Right hindlimb (tissue), 1 donor: ENCODE measurements at regions not wholly inside any gene's neighbourhood (a gene's known extent, or its start where the extent isn't known, plus 50 kb on each side); places are given as distances from the start of the nearest gene placed in this dataset.

ENCODE experiments used
- DNase-seq: peaks from one replicate; pipeline ENCODE4 v3.0.0-alpha.2; 2018

DNA sequence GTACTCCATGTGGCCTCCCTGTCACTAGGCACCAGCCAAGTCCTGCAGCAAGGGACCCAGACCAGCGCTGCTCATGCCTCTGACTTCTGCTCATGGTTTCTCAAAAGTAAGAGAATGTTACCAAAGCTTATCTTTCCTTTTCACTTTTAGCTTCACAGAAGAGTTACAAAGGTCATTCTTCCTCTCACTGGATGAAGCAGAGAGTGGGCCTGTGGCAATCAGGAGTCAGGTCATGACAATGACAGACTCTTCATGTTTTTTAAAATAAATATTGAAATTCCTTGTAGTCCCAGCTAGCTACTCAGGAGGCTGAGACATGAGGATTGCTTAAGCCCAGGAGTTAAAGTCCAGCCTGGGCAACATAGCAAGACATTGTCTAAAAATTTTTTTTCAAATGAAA lies 126.1 kb downstream of the OSR1 start:
- DNase-seq = no peak

DNA sequence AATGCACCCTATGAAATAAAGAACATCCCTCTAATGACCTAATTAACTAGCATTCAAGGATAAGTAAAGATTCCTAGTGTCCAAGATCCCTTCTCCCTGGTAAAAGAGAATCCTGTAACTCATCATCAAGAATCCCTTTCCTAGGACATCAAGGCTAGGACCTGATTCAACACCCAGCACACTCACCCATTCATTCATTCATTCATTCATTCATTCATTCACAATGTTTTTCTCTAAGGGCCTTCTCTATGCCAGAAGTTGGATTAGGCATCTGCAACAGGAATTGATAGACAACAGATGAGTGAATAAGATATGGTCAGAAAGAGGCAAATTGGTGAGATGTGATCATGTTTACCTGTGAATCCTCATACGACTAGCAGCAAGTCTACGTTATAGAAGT lies 126.8 kb downstream of the OSR1 start:
- no peak for DNase-seq

DNA sequence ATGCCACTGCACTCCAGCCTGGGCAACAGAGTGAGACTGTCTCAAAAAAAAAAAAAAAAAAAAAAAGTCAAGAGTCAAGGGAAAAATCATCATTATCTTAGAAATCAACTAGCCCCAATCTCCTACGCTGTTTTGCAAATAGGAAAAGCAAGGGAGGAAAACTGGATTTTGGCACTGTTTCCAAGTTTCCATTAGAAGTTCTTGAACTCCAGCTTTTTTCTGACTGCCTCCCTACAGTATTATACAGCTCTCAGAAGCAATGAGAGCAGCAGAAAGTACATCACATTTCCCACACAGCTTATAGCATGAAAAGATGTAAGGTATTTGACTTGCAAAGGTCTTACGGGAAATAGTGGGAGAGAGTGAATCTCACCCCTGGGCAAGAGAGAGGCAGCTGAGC lies 127.8 kb downstream of the OSR1 start:
- no peak for DNase-seq

DNA sequence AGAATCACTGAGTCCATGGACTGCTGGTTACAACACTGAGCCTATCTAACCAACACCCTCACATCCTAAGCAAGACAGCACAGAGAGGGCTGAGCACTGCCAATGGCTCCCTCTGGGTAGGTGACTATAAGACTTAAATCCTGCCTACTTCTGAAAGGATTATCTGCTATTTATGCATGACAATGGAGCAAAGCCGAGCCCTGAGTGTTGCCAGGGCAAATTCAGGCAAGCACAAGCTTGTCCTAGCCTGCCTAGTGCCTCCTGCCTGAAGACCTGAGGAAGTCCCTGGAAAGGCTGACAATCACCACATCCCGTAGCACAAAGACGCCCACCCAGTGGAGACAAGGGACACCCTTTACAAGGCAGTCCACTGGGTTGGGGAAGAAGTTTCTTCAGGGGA lies 129.7 kb downstream of the OSR1 start:
- no peak for DNase-seq

DNA sequence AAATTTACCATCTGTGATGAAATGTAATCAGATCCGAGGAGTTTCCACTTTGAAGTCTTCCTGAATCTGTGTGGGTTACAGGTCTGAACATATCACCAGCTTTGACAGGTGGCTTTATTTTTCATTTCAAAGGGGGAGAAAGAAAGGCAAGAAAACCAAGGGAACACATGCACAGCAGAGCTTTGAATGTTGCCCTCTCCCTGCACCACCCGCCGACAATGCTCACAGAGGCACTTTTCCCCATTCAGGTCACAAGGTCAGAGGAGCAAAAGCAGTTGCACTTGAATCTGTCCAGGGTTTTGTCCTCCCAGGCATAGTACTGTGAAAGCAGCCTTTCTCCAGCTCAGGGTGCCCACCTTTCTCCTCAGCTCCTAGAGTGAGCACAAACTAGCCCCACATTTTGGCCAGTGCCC lies 130.2 kb downstream of the OSR1 start:
- no peak for DNase-seq

DNA sequence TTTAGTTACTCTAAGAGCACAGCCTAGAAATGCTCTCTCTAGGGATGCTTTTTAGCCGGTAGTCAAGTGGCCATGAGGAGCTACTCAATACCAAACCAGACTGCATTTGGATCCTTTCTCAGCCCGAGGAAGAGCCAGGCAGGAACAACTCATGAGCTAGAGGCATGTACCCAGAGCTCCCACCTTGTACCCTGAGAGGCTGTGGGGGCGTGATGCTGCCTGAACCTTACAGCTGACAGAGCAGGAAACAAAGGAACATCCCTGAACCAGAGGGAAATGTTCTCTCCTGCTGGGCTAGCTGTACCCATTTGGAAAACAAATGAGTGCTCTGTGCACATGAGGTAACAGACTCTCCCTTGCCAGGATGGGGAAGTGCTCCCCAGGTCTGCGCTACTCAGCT lies 131.6 kb downstream of the OSR1 start:
- DNase-seq = no peak

DNA sequence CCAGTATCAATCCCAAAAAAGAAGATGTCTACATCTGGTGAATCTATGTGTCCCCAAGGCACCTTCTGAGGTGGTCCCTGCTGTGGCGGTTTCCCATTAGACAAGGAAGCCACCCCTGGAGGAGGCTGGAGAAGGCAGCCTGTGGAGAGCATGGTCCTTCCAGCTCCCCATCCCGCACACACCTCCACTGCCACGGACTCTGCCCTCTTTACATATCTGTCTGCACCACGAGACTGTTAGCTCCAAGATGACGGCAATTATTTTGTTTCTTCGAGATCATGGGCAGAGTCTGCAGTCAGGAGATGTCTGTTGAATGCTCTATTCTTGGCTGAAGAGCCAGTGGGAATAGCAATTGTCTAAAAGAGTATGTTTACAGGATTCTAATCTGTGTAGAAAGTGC lies 132.0 kb downstream of the OSR1 start:
- DNase-seq = no peak

DNA sequence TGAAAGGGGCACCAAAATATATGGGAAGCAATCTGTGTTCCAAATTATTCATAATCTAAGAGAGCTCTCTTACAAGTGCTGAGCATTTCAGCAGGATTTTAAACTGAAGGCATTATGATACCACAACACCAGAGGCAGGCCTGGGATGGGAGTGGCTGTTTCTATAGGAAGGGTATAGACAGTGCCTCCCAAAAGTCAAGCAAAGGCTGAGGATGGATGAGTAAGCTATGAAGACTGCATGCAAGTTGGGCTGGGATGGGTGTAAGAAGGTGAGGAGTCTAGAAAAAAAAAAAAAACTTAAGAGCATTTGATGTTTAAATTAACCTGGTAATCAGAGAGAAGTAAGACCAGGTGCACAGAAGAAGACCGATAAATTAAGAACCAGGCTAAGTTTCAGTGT lies 132.5 kb downstream of the OSR1 start:
- no peak for DNase-seq

DNA sequence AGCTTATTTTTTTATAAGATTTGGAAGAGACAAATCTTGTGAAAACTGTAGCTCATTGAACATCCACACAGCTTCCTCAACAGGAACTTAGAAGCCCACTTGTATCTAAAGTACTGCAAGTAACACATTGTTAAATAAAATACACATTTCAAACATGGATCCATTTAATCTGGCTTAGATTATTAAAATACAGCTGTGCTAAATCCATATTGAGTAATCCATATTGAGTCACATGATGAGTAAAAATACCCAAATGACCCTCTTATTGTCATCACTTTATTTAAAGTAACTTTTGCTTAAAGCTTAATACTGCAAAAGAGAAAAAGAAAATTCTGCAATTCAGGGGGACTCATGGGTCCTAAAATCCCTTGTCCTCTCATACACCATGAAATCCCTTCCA lies 133.3 kb downstream of the OSR1 start:
- no peak for DNase-seq

DNA sequence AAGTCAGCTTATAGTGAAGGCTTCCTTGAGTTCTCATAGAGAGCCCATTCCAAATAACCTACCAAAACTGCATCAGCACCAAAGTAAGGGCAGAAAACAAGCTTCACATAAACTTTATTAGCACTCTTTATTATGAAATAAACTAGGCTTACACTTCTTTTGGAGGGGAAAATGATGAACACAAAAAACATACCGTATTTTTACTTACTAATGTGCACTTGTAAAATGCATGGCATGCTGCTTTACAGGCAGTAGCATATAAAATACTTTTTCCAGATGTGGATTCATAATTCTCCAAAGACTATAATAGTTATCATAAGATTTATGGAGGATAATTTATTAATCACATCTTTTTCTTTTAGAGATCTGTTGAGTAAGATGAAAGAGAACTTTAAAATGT lies 133.9 kb downstream of the OSR1 start:
- peak; percentile 21 for DNase-seq

DNA sequence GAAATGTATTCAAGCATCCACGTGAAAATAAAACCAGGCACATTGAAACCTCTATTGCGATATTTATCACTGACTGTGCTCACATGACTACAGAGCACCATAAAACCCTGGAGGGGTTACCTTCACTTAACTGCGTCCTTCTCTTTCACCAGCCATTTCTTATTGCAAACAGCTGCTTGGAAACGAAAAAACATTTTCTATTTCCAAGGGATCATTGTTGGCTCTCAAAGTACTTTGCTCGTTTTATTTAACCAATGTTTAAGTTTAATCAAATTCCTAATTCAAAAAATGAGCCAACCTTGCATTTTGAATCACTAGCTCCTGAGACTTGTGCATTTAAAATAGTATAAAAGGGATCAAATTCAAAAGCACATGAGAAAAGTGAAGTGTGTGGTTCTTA lies 134.4 kb downstream of the OSR1 start:
- DNase-seq = no peak

DNA sequence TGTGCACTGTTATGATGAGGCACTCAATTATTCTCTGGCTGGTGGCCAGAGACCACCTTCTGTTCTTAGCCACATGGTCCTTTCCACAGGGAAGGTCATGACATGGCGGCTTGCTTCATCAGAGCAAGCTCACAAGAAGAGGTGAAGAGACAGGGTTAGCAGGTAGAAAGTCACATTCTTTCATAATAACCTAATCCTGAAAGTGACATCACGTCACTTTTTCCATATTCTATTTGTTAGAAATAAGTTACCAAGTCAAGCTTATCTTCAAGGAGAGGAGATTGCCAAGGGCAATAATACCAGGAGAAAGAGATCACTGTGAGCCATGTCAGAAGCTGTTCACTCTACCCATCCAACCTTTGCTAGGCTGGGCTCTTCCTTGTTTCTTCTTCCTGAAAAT lies 139.4 kb downstream of the OSR1 start:
- no peak for DNase-seq

DNA sequence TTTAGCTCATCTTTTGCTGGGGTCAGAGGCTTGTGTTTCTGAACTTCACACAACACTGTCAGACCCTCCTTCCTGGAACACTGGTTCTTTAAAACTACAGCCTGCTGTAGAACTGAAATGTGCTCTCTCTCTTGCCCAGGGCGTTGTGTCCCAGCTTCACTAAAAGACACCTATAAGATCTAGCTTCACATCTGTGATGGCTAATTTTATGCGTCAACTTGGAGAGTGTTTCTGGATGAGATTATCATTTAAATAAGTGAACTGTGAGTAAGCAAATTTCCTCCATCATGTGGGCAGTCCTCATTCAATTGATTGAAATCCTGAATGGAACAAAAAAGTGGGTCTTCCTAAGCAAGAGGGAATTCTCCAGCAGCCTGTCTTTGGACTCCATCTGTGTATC lies 140.3 kb downstream of the OSR1 start:
- no peak for DNase-seq

DNA sequence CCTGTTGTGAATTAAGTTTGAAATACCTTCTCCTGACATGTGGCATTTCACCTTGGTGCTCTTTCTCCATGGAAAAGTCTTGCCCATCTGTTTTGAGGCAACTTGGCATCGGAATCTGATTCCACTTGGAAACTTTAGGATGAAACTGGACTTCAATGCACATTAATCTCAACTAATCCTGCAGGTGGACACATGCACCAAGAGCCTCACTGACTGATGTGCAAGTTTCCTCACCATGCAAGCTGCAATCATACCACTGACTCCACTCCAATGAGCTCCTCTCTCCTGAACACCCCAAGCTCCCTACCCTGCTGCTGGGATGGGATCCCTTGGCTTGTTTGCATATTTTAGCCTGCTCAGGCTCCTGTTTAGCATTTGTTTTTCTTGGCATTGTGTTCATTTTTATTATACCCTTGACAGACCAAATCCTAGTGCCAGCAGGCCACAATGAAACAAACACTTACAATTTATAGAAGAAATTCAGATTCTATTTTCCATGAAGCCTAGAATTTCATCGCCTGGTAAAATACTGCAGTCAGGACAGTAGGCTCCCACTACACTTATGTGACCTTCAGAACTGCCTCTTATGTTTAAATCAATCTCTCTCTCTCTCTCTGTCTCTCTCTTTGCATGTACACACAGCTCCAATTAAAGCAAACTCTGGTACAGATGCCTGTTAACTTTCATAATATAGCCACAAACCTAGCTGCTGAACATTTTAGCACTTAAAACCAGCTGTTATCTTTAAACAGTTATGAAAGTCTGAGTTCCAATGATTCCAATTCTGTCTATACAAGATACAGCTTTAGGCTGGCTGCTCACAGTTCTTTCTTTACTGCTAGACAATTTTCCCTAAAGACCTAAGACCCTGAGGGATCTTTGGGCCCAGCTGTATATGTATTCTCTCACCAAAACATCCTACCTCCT lies 141.5 kb downstream of the OSR1 start:
- no peak for DNase-seq

DNA sequence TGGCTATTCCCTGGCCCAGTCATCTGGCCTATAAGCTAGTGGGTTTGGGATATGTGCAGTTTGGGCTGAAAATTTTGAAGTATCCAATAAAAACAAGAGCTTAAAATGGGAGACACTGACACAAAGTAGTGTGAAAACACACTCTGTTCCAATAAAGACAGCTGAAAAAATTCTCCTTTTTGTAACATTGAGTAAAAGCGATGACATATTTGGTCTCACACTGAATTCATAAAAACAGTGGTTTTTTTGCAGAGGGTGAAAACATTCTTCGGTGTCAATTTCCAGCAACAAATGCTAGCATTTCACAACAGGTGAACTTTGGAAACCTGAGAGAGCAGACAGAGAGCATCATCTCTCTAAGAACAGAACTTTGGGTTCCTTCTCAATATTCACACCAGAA lies 142.2 kb downstream of the OSR1 start:
- DNase-seq = no peak

DNA sequence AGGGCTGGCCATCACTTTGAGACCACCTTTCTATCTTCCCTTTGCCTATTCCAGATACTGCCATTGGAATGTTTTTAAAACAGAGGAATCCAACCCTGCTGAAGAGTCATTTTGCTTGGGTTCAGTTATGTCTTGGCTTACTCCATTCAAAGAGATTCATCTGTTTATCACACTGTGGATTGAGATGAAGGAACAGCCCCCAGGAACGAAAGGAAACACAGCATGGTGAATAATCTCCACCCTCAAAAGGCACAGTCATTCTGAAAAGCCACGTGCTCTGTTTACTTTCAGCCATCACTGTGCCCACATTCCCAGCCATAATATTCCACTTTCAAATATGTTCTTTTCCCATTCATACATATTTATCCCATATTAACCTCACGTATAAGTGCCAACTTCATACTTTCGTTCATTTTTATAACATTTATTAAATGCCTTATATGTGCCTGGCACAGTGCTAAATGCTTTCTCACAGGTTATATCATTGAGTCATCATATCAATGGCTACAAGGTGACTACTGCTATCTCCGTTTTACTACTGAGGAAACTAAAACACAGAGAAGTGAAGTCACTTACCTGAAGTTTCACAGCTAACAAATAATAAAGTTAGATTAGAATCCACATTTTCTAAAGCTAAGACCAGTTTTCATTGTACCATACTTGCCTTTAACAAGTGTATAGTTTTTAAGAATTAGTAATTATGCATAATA lies 143.6 kb downstream of the OSR1 start:
- DNase-seq = no peak

DNA sequence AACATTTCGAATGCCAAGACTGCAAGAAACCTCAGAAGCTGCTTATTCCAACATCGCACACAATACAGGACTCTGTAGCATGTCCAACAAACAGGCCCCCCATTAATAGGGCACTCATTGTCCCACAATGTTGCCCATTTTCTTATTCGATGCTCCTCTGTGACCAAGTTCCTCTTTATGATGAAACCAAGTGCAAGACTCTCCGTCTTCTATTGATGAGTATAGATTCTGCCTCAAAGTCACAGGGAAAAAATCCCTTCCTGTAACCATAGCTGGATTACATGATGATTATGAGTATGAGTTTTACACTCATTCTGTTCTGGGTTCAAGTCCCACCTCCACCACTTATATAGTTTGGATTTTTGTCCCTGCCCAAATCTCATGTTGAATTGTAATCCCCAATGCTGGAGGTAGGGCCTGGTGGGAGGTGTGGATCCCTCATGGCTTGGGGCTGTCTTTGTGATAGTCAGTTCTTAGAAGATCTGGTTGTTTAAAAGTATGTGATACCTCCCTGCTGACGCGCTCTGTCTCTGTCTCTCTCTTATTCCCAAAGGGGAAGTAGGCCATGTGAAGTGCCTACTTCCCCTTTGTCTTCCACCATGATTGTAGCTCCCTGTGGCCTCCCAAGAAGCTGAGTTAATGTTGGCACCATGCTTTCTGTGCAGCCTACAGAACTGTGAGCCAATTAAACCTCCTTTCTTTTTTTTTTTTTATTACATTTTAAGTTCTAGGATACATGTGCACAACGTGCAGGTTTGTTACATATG lies 148.7 kb downstream of the OSR1 start:
- DNase-seq = no peak

DNA sequence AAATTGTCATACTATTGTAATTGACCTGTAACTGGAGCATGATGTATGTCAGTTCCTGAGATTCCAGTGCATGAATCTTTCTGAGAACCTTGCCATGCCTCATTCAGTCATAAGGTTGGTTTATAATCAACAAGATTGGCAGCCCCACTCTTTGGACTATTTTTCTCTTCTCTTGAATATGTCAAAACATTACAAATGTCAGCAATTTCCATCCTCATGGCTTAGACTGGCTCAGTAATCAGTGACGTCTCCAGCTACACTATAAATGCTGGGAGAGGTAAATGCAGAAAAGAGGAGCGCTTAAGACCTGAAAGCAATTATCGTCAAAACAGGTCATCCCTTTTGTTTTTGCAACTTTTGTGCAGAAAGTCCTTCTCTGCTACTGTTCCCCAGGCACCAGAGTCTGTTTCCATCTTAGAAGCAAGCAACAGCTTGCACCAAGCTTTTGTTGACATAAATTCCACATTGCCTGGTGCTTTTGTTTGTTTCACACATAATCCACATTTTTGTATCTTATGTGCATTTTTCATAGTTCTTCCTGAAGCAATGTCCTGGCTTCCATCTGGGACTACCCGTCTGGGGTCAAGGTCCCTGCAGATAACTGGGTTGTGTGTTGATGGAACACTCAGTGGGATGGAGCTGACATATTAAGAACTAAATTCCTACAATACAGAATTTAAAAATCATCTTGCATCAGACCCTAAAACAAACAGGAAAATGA lies 149.8 kb downstream of the OSR1 start:
- no peak for DNase-seq

DNA sequence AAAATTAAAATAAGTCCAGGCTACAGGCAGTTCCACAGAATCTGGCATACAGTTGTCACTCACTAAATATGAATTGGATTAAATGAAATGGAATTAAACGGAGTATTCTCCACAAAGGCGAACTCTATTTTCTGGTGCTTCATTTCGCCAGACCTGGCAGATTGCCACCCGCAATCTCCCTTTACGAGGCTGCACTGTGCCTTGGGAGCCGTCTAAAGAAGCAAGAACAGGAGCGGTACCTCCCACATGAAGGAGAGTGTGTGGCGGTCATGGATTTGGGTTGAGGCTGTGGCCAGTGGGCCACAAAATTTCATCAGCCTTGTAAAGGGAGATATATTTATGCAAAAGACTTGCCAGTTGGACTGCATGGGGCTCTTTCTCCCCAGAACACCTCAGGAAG lies 151.0 kb downstream of the OSR1 start:
- peak; percentile 35 for DNase-seq

DNA sequence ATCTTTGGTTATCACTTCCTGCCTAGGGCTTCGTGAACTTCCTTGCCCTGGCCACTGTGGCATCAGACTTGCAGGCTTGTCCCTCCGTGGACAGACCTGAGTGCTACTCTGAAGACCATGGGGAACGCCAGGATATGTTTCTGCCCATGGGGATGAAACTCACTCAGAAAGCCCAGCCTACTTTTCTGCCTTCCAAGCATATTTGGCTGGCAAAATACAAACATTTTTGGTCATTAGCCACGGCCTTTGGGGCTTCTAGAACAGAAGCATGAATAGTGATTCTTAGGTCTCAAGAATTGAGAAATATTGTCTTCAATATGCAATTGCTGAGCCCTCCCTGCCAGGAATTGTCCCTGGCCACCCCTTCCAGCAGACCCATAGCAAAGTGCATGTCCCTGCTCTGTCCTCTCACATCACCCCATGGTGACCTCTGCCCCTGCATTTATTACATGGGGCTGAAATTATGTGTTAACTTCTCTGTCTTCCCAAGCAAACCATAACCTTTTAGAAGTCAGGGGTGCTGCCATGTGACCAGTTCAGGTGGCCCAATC lies 152.4 kb downstream of the OSR1 start:
- no peak for DNase-seq

DNA sequence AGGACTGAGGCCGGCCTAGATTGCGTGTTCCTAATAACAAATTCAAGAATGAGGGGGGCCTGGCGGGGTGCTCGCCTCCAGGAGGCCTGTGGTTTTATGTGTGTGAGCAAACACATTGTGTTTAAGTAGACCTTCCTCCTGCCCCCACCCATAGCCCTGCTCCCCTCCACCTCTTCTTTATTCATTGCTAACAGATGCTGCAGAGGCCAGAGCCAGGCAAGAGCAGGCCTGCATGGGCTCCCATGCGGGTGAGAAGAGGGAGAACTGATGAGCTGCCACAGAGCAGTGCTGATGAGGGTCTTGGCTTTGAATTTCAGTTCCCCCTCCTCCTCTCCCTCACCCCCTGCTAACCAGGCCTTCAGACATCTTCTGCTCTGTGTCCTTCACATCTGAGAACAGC lies 154.6 kb downstream of the OSR1 start:
- DNase-seq = no peak

DNA sequence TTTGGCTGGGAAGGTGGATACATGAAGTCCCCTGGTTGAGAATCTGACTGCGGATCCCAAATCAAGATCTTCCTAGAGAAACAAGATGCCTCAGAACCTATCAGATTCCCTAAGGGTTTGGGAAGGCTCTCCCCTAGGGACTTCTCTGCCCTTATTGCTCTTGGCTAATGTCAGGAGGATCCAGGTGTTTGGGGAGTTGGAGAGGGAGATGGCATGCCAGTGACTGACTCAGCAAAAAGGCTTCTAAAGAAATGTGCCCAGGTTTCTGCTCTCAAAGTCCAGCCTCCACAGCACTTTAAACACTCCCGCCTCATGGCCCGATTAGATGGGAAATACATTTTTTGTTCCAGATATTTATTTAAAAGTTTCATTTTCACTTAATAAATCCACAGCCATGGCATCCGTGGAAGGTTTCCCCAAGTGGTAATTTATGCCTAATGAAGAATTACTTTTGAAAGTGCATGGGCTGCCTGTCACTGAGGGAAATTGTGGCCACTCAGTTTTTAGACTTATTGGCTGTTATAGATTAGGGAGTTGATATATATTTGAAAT lies 156.4 kb downstream of the OSR1 start:
- no peak for DNase-seq
